ENCODE measurements at regions not wholly inside any gene's neighbourhood (a gene's known extent, or its start where the extent isn't known, plus 50 kb on each side); places are given as distances from the start of the nearest gene placed in this dataset.

DNA sequence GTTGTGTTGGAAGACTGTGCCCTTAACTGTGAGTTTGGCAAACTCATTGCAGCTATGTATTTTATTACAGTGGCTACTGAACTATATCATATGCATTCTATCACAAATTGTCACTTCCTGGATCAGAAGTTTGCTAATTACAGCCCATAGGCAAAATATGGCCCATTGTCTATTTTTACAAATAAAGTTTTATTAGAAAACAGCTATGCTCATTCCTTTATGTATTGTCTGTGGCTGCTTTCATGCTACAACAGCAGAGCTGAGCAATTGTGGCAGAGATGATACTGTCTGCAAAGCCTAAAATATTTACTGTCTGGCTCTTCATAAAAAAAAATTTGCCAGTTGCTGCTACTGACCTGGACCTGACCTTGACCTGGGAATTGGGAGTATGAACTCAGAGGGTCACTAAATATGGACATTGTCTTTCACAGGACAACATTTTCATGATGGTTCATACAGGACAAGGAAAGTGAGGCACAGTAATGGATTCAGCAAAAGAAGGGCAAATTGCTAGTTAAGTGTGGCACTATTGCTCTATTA, 316.9 kb downstream of the ZNF621 start:
- Histone ChIP-seq H3K27me3 (ENCODE audit: insufficient read depth, poor library complexity, severe bottlenecking) (no peaks in the 10 kb centered on the region), H3K4me3 (replicated peaks; ENCODE audit: insufficient read depth, low read length) (no peak overlapping the region), H3K27ac (replicated peaks) (no peak overlapping the region)
- TF ChIP-seq, protein P1, sequence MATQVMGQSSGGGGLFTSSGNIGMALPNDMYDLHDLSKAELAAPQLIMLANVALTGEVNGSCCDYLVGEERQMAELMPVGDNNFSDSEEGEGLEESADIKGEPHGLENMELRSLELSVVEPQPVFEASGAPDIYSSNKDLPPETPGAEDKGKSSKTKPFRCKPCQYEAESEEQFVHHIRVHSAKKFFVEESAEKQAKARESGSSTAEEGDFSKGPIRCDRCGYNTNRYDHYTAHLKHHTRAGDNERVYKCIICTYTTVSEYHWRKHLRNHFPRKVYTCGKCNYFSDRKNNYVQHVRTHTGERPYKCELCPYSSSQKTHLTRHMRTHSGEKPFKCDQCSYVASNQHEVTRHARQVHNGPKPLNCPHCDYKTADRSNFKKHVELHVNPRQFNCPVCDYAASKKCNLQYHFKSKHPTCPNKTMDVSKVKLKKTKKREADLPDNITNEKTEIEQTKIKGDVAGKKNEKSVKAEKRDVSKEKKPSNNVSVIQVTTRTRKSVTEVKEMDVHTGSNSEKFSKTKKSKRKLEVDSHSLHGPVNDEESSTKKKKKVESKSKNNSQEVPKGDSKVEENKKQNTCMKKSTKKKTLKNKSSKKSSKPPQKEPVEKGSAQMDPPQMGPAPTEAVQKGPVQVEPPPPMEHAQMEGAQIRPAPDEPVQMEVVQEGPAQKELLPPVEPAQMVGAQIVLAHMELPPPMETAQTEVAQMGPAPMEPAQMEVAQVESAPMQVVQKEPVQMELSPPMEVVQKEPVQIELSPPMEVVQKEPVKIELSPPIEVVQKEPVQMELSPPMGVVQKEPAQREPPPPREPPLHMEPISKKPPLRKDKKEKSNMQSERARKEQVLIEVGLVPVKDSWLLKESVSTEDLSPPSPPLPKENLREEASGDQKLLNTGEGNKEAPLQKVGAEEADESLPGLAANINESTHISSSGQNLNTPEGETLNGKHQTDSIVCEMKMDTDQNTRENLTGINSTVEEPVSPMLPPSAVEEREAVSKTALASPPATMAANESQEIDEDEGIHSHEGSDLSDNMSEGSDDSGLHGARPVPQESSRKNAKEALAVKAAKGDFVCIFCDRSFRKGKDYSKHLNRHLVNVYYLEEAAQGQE (IDR thresholded peaks at IDR 0.05; ENCODE audit: insufficient replicate concordance, low read depth), result no peak
- TF ChIP-seq GABPA (IDR thresholded peaks at IDR 0.05; ENCODE audit: low read depth) (no peak), SPI1 (IDR thresholded peaks at IDR 0.05; ENCODE audit: borderline replicate concordance, low read depth) (no peak), POLR2AphosphoS5 (IDR thresholded peaks at IDR 0.05; ENCODE audit: low read depth) (no peak)
- TF ChIP-seq, protein P2, sequence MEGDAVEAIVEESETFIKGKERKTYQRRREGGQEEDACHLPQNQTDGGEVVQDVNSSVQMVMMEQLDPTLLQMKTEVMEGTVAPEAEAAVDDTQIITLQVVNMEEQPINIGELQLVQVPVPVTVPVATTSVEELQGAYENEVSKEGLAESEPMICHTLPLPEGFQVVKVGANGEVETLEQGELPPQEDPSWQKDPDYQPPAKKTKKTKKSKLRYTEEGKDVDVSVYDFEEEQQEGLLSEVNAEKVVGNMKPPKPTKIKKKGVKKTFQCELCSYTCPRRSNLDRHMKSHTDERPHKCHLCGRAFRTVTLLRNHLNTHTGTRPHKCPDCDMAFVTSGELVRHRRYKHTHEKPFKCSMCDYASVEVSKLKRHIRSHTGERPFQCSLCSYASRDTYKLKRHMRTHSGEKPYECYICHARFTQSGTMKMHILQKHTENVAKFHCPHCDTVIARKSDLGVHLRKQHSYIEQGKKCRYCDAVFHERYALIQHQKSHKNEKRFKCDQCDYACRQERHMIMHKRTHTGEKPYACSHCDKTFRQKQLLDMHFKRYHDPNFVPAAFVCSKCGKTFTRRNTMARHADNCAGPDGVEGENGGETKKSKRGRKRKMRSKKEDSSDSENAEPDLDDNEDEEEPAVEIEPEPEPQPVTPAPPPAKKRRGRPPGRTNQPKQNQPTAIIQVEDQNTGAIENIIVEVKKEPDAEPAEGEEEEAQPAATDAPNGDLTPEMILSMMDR (IDR thresholded peaks at IDR 0.05; ENCODE audit: insufficient read depth, low read length), result no peak
- no peak for DNase-seq (ENCODE audit: low read depth in 1 of 2, low spot score in 1 of 2)

DNA sequence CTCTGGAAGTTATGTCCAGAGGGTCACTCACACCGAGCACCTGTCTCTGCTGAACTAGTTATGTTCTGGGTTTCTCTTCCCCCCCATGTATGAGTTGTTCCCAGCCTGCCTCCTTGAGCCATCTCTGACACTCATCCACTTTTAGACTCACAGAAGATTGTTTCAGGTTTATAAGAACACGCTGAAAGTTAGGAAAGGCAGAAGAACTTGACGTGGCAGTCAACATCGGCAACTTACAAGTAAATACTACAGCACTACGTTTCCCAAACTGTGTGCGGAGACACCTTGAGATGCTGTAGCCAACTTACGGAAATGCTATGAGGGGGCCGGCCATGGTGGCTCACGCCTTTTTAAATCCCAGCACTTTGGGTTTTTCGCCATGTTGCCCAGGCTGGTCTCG, 318.0 kb downstream of the ZNF621 start:
- H3K4me3 ChIP-seq (replicated peaks; ENCODE audit: insufficient read depth, low read length), result no peak overlapping the region
- no peak overlapping the region for H3K27ac ChIP-seq (replicated peaks)
- no peak for TF ChIP-seq SPI1 (IDR thresholded peaks at IDR 0.05; ENCODE audit: borderline replicate concordance, low read depth)
- no peak for TF ChIP-seq POLR2AphosphoS5 (IDR thresholded peaks at IDR 0.05; ENCODE audit: low read depth)
- H3K27me3 ChIP-seq (ENCODE audit: insufficient read depth, poor library complexity, severe bottlenecking), result no peaks in the 10 kb centered on the region
- DNase-seq (ENCODE audit: low read depth in 1 of 2, low spot score in 1 of 2), result no peak

GRCh38 chr3:40843208-40843624, 318.5 kb downstream of the ZNF621 start:
- DNase-seq (ENCODE audit: low read depth in 1 of 2, low spot score in 1 of 2), result no peak
- Histone ChIP-seq H3K4me3 (replicated peaks; ENCODE audit: insufficient read depth, low read length) (no peak overlapping the region), H3K27me3 (ENCODE audit: insufficient read depth, poor library complexity, severe bottlenecking) (no peaks in the 10 kb centered on the region), H3K27ac (replicated peaks) (no peak overlapping the region)
- TF ChIP-seq POLR2AphosphoS5 (IDR thresholded peaks at IDR 0.05; ENCODE audit: low read depth), result no peak
- no peak for TF ChIP-seq SPI1 (IDR thresholded peaks at IDR 0.05; ENCODE audit: borderline replicate concordance, low read depth)
- TF ChIP-seq, protein P2 (IDR thresholded peaks at IDR 0.05; ENCODE audit: insufficient read depth, low read length), result no peak
- TF ChIP-seq, protein P1 (IDR thresholded peaks at IDR 0.05; ENCODE audit: insufficient replicate concordance, low read depth), result no peak
- TF ChIP-seq GABPA (IDR thresholded peaks at IDR 0.05; ENCODE audit: low read depth), result no peak

DNA sequence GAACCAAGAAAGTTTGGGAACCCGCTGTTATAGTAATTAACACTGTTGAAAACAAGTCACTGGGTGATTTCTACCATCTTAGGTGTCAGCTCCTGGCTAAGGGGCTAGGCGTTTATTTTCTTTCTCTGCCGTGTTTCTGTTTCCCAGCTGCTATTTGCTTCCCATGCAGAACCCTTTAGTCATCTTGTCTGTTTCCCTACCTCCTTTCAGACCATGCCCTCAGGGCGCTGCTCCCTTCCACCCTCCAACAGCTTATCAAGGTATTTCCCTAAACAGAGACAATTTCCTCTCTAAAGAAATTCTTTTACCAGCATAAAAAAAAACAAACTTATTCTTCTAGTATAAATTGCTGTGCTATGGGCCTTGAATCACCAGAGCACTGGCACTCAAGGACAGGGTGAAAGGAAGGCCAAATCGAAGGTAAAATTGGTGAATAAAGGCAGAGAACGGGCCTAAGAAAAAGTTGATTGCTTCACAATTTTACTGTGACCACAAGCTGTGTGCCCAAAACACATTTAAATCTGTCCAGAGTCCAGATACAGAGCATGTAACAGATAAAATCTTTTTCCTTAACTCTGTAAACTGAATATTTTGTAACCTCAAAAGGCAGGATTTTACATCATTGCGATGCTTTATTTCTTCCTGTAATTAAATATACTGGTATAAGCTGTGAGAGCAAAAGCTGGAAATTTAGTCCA, 319.2 kb downstream of the ZNF621 start:
- Histone ChIP-seq H3K4me3 (replicated peaks; ENCODE audit: insufficient read depth, low read length) (no peak overlapping the region), H3K27ac (replicated peaks) (no peak overlapping the region), H3K27me3 (ENCODE audit: insufficient read depth, poor library complexity, severe bottlenecking) (no peaks in the 10 kb centered on the region)
- TF ChIP-seq, protein P1 (IDR thresholded peaks at IDR 0.05; ENCODE audit: insufficient replicate concordance, low read depth), result no peak
- TF ChIP-seq GABPA (IDR thresholded peaks at IDR 0.05; ENCODE audit: low read depth) (no peak), SPI1 (IDR thresholded peaks at IDR 0.05; ENCODE audit: borderline replicate concordance, low read depth) (no peak), POLR2AphosphoS5 (IDR thresholded peaks at IDR 0.05; ENCODE audit: low read depth) (no peak)
- TF ChIP-seq, protein P2 (IDR thresholded peaks at IDR 0.05; ENCODE audit: insufficient read depth, low read length), result no peak
- no peak for DNase-seq (ENCODE audit: low read depth in 1 of 2, low spot score in 1 of 2)
